ENCODE measurements at regions not wholly inside any gene's neighbourhood (a gene's known extent, or its start where the extent isn't known, plus 50 kb on each side); places are given as distances from the start of the nearest gene placed in this dataset.
"Not testable (repeated sequence)": the region's sequence is repeated elsewhere in the genome, so short reads cannot be mapped to it uniquely, and the experiment has no call there.

DNA sequence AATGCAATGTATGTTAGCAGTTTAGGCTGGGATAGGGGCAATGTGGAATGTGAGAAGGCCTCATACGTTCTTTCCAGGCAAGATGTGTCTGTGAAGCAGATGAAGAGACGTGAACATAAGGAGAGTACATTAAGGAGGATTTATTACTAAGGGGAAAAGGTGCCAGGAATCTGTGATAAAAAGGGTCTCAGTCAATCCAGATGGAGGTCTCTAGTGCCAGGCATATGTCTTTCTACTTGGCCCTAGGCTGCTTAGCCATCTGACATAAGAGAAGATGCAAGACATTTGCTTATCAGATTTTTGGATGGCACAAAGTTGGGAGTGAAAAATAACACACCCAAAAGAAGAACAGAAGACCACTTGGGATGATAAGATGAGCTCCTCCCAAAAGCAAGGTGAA, 93.0 kb upstream of the PRKG2 start:
- no peak overlapping the region for H3K4me3 ChIP-seq (ENCODE audit: control insufficient read depth, low read depth, low read length)
- no peak for DNase-seq (ENCODE audit: low read depth)
- TF ChIP-seq, protein P1, sequence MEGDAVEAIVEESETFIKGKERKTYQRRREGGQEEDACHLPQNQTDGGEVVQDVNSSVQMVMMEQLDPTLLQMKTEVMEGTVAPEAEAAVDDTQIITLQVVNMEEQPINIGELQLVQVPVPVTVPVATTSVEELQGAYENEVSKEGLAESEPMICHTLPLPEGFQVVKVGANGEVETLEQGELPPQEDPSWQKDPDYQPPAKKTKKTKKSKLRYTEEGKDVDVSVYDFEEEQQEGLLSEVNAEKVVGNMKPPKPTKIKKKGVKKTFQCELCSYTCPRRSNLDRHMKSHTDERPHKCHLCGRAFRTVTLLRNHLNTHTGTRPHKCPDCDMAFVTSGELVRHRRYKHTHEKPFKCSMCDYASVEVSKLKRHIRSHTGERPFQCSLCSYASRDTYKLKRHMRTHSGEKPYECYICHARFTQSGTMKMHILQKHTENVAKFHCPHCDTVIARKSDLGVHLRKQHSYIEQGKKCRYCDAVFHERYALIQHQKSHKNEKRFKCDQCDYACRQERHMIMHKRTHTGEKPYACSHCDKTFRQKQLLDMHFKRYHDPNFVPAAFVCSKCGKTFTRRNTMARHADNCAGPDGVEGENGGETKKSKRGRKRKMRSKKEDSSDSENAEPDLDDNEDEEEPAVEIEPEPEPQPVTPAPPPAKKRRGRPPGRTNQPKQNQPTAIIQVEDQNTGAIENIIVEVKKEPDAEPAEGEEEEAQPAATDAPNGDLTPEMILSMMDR (IDR thresholded peaks at IDR 0.05; ENCODE audit: control insufficient read depth, insufficient read depth, low read depth, low read length, missing control alignments) = no peak

DNA sequence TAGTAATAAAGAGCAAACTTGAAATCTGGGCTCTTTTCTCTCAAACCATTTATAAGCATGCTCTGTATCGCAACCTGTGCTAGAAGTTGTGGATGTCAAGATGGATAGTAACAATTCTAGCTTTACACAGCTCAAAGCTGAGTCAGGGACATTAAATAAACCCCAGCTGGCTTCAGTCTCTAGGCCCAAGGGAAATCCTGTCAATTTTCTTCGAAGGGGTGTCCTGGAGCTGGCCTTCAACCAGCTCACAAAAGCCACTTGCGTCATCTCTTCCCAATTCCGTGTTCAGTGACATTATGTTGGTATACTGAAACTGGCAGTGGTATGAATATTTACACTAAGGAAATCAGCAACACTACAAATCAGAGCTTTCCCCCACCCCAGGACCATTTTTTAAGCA, 89.8 kb upstream of the PRKG2 start:
- TF ChIP-seq, protein P1 (IDR thresholded peaks at IDR 0.05; ENCODE audit: control insufficient read depth, insufficient read depth, low read depth, low read length, missing control alignments) = no peak
- no peak for DNase-seq (ENCODE audit: low read depth)
- no peak overlapping the region for H3K4me3 ChIP-seq (ENCODE audit: control insufficient read depth, low read depth, low read length)

DNA sequence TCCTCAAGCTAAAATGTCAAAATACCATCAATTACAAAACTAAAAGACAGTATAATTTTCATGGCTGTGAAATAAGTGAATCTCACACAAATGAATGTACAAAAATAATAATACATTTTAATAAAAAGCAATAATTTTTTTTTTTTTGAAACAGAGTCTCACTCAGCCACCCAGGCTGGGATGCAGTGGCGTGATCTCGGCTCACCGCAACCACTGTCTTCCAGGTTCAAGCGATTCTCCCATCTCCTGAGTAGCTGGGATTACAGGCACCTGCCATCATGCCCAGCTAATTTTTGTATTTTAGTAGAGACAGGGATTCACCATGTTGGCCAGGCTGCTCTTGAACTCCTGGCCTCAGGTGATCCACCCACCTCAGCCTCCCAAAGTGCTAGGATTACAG, 85.3 kb upstream of the PRKG2 start:
- not testable (repeated sequence) for DNase-seq (ENCODE audit: low read depth); H3K4me3 ChIP-seq (ENCODE audit: control insufficient read depth, low read depth, low read length)

DNA sequence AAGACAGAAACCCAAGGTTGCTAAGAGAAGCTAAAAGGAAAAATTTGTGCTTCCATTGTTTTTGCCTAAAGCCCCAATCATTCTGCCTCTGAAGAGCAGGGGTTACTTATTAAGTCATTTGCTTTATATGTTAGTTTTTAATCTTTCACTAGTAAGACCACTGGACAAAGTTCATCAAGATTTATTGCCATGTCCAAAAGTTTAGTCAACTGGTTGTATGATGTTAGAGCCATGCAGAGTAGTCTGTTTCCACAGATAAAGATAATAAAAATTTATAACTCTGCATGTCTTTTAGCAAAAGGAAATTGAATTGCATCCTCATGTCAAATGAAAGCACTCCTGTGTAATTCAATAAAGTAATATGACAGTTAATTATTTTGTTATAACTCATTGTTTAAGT, 75.8 kb upstream of the PRKG2 start:
- DNase-seq (ENCODE audit: low read depth) = no peak
- H3K4me3 ChIP-seq (ENCODE audit: control insufficient read depth, low read depth, low read length) = no peak overlapping the region
- TF ChIP-seq, protein P1 (IDR thresholded peaks at IDR 0.05; ENCODE audit: control insufficient read depth, insufficient read depth, low read depth, low read length, missing control alignments) = no peak

DNA sequence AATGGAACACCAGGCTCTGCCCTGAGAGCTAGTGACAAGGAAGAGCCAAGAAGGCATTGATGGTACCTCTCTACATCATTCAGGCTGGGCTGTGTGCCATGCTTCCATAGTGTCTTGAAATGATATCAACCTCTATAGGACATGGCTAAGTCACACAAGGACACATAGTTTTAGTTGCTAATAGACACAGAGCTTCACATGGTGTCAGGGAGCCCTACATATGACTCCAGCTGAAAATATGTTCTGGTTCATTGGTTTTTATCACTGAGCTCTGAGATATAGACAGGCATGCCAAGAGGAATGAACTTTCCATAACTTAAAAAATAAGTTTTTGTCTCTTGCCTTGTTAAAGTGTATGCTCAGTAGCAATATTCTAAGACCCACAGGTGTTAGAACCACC, 72.1 kb upstream of the PRKG2 start:
- DNase-seq (ENCODE audit: low read depth) = no peak

DNA sequence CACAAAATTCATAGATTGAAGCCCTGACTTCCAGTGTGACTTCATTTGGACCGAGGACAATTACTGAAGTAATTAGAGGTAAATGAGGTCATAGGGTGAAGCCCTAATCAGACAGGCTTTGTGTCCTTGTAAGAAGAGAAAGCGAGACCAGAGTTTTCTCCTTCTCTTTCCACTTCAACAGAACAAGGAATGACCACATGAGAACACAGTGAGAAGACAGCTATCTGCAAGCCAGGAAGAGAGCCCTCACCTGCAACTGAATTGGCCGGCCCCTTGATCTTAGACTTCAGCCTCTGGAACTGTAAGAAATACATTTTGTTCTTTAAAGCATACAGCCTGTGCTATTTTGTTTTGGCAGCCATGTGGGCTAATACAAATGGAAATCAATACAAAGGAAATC, 67.1 kb upstream of the PRKG2 start:
- TF ChIP-seq, protein P1 (IDR thresholded peaks at IDR 0.05; ENCODE audit: control insufficient read depth, insufficient read depth, low read depth, low read length, missing control alignments) = no peak
- no peak for DNase-seq (ENCODE audit: low read depth)
- H3K4me3 ChIP-seq (ENCODE audit: control insufficient read depth, low read depth, low read length) = no peak overlapping the region

More for the DNA sequence above, 72.1 kb upstream of the PRKG2 start:
- H3K4me3 ChIP-seq (ENCODE audit: control insufficient read depth, low read depth, low read length) = no peak overlapping the region
- TF ChIP-seq, protein P1 (IDR thresholded peaks at IDR 0.05; ENCODE audit: control insufficient read depth, insufficient read depth, low read depth, low read length, missing control alignments) = no peak

DNA sequence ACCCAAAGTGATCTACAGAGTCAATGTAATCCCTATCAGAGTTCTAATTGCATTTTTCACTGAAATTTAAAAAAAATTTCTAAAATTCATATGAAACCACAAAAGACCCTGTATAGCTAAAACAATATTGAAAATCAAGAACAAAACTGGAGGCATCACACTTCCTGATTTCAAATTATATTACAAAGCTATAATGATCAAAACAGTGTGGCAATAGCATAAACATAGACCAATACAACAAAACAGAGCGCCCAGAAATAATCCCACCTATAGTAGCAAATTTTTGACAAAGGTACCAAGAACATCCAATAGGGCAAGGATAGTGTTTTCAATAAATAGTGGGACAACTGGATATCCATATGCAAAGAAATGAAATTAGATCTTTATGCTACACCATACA, 59.4 kb upstream of the PRKG2 start:
- TF ChIP-seq, protein P1 (IDR thresholded peaks at IDR 0.05; ENCODE audit: control insufficient read depth, insufficient read depth, low read depth, low read length, missing control alignments) = no peak
- DNase-seq (ENCODE audit: low read depth) = no peak

More for the DNA sequence above, 59.4 kb upstream of the PRKG2 start:
- no peak overlapping the region for H3K4me3 ChIP-seq (ENCODE audit: control insufficient read depth, low read depth, low read length)

Measured in AG09309 (cell line).